ENCODE measurements at regions not wholly inside any gene's neighbourhood (a gene's known extent, or its start where the extent isn't known, plus 50 kb on each side); places are given as distances from the start of the nearest gene placed in this dataset.

- no peak for DNase-seq (ENCODE audit: low read depth)
Measured at GRCh38 chr2:11101430-11101829, 53.8 kb upstream of the SLC66A3 start.

DNA sequence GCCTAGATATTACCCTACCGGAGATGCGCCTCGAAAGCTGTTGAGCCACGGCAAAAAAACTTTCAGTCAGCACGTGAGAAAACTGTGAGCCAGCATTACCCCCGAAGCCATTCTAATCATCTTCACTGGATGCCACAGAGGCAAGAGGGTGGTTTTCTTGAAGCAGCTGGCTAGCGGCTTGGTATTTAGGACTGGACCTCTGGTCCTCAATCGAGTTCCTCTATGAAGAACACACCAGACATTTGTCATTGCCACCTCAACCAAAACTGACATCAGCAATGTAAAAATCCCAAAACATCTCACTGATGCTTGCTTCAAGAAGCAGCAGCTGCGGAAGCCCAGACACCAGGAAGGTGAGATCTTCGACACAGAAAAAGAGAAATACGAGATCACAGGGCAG, 52.8 kb upstream of the SLC66A3 start:
- DNase-seq (ENCODE audit: low read depth), result no peak

DNA sequence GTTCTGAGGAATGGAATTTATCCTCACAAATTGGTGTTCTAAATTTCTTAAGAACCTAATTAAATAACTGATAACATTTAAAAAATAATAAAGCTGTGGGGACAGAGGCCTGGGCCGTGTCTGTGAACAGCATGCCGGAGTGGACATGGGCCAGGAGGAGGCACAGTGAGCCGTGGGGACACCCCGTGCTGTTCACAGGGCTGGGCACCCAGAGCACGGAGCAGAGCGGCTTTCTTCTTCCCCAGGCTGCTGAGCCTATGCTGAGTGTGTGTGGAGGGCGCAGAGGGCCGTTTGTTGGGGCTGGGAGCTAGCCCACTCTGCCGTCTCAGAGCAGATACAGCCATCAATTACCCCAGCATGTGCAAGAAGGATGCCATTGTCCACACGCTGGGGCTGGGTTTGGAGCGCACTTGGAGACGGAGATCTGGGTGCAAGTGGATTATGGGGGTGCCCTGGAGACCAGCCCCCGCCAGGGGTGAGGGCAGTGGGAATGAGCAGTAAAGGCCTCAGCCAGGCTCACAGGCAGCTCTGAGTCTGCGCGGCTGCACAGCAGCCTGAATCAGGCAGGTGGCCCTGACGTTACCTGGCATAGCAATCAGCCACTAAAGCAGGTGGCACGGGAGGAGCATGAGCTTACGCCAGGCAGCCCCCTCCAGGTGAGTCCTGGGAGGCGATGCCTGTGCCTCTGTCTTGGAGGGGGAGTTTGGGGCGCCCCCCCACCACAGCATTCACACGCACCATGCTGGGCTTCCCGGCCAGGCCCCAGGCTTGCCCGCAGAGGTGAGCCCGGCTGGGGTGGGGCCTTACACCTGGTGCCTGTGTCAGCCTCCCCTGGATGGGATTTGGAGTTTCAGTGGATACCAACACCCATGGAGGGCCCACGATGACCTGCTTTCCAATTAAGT, 52.1 kb upstream of the SLC66A3 start:
- no peak for DNase-seq (ENCODE audit: low read depth)

DNA sequence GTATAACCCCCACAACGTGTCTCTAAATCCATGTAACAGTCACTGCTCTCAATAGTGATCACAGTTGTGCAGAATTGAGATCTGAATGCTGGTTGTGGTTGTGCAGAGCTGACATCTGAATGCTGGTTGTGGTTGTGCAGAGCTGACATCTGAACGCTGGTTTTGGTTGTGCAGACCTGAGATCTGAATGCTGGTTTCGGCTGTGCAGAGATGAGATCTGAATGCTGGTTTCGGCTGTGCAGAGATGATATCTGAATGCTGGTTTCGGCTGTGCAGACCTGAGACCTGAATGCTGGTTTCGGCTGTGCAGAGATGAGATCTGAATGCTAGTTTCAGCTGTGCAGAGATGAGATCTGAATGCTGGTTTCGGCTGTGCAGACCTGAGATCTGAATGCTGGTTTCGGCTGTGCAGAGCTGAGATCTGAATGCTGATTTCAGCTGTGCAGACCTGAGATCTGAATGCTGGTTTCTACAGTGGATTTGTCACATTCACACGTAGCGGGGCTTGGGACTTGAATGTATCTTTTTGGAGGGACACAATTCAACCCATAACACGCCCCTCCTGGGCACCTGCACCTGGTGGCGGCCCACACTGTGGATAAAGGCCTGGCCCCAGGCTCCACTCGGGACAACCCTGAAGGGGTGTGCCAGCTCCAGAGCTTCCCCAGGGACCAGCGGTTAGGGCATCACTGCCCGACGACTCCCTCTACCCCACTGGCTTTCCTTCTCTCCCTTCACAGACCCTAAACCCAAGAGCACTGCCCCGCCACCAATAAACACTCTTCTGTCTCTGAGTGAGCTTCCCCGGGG, 51.1 kb upstream of the SLC66A3 start:
- no peak for DNase-seq (ENCODE audit: low read depth)

DNA sequence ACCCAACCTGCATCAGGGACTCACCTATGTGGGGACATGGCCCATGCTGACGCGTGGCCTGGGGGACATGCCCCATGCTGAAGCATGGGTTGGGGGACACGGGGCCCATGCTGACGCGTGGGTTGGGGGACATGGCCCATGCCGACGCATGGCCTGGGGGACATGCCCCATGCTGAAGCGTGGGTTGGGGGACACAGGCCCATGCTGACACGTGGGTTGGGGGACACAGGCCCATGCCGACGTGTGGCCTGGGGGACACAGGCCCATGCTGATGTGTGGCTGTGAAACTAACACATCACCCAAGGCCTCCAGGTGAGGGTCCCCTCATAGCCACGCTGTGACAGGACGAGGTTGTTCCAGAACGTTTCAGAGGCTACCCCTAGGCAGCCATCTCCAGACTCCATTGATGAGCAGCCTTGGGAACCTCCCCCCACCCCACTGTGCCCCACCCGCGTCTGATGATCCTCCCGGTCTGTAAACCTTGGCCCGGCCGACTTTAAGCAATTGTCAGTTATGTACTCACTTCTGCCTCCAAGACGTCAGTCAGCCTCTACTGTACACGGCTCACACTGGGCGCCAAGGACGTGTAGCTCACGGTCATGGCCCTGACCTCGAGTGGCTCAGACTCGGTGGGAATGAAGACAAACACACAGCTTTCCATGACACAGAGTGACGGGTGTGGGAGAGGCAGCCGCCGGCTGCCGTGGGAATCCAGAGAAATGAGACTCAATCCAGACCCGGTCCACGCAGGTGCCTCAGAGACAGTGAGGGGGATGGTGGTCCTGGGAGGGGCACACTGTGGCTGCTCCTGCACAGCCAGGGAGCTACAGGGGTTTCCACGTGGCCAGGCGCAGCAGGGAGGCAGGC, 50.2 kb upstream of the SLC66A3 start:
- DNase-seq (ENCODE audit: low read depth), result no peak

Measured in HS-5 (cell line).